Gastrocnemius medialis (tissue), 4 donors: ENCODE measurements at regions not wholly inside any gene's neighbourhood (a gene's known extent, or its start where the extent isn't known, plus 50 kb on each side); places are given as distances from the start of the nearest gene placed in this dataset.

Experiments used
- POLR2A ChIP-seq, 2 donors: fragments of 450-650 bp; IDR thresholded peaks; one replicate each; pipeline ENCODE4 v1.6.1; 2017; ENCODE audit warnings: antibody characterized with exemption in 2 of 2, mild to moderate bottlenecking in 2 of 2, moderate library complexity in 2 of 2
- TF ChIP-seq, protein P1 (sequence below), 5 experiments: fragments of 450-650 bp in 3 of 5; fragments of 200-600 bp in 2 of 5; sonication (generic) in 2 of 5; IDR thresholded peaks in 4 of 5; conservative IDR thresholded peaks in 1 of 5; 1 replicate in 4 of 5; 2 replicates in 1 of 5; pipeline ENCODE4 v1.5.1; 2016 to 2019; ENCODE audit warnings: antibody characterized with exemption in 5 of 5, mild to moderate bottlenecking in 3 of 5, moderate library complexity in 3 of 5

DNA sequence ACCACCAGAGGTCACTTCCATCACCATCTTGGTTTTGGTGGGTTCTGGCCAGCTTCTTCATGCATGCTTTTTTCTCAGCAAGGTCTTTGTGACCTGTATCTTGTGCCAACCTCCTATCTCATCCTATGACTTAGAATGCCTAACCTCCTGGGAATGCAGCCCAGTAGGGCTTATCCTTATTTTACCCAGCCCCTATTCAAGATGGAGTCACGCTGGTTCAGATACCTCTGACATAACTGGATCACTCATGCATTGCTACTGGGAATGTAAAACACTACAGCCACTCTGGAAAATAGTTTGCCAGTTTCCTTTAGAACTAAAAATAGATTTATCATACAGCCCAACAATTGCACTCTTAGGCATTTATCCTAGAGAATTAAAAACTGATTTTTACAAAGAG, 219.2 kb downstream of the IRS1 start:
- TF ChIP-seq, protein P1, sequence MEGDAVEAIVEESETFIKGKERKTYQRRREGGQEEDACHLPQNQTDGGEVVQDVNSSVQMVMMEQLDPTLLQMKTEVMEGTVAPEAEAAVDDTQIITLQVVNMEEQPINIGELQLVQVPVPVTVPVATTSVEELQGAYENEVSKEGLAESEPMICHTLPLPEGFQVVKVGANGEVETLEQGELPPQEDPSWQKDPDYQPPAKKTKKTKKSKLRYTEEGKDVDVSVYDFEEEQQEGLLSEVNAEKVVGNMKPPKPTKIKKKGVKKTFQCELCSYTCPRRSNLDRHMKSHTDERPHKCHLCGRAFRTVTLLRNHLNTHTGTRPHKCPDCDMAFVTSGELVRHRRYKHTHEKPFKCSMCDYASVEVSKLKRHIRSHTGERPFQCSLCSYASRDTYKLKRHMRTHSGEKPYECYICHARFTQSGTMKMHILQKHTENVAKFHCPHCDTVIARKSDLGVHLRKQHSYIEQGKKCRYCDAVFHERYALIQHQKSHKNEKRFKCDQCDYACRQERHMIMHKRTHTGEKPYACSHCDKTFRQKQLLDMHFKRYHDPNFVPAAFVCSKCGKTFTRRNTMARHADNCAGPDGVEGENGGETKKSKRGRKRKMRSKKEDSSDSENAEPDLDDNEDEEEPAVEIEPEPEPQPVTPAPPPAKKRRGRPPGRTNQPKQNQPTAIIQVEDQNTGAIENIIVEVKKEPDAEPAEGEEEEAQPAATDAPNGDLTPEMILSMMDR (IDR thresholded peaks at IDR 0.05 in 4 of 5, conservative IDR thresholded peaks at IDR 0.05 in 1 of 5) = no peak
- no peak for TF ChIP-seq POLR2A (IDR thresholded peaks at IDR 0.05)
